Karpas-422 (cell line): ENCODE measurements at regions not wholly inside any gene's neighbourhood (a gene's known extent, or its start where the extent isn't known, plus 50 kb on each side); places are given as distances from the start of the nearest gene placed in this dataset.
A peak's percentile ranks its signal among the peaks of the same experiment; 100 is the strongest.
"Not testable (repeated sequence)": the region's sequence is repeated elsewhere in the genome, so short reads cannot be mapped to it uniquely, and the experiment has no call there.

Experiments
- DNase-seq: peaks from one replicate; pipeline ENCODE4 v3.0.0-alpha.2; 2015
- H2AFZ ChIP-seq: fragments of 200-600 bp; sonication (generic); 2 replicates; pipeline ENCODE4 v1.6.1; 2014; ENCODE audit warnings: antibody characterized with exemption, low read length, mixed read lengths
- H3K27ac ChIP-seq: fragments of 200-600 bp; sonication (generic); 2 replicates; pipeline ENCODE4 v1.5.1; 2014; ENCODE audit warnings: mild to moderate bottlenecking, low read length, moderate library complexity
- H3K27me3 ChIP-seq: fragments of 200-600 bp; sonication (generic); 2 replicates; pipeline ENCODE4 v1.6.1; 2014; ENCODE audit warnings: low read length, mixed read lengths
- H3K36me3 ChIP-seq: fragments of 200-600 bp; sonication (generic); 2 replicates; pipeline ENCODE4 v1.6.1; 2014; ENCODE audit warnings: low read length, mixed read lengths; ENCODE audit not compliant: insufficient read depth
- H3K4me1 ChIP-seq: fragments of 200-600 bp; sonication (generic); 2 replicates; pipeline ENCODE4 v1.6.1; 2014; ENCODE audit warnings: mild to moderate bottlenecking, low read length, mixed read lengths
- H3K4me2 ChIP-seq: fragments of 200-600 bp; sonication (generic); 2 replicates; pipeline ENCODE4 v1.6.1; 2014; ENCODE audit warnings: low read length, low read depth, mild to moderate bottlenecking; ENCODE audit not compliant: poor library complexity, severe bottlenecking
- H3K4me3 ChIP-seq: fragments of 200-600 bp; sonication (generic); 2 replicates; pipeline ENCODE4 v1.5.1; 2014; ENCODE audit warnings: mild to moderate bottlenecking, antibody characterized with exemption, low read length, mixed read lengths
- H3K79me2 ChIP-seq: fragments of 200-600 bp; sonication (generic); 2 replicates; pipeline ENCODE4 v1.6.1; 2014; ENCODE audit warnings: mild to moderate bottlenecking, low read length, mixed read lengths
- H3K9ac ChIP-seq: fragments of 200-600 bp; sonication (generic); 2 replicates; pipeline ENCODE4 v1.6.0; 2014; ENCODE audit warnings: low read length
- H3K9me2 ChIP-seq: fragments of 200-600 bp; sonication (generic), shearing (Covaris generic); replicated peaks from 2 replicates; pipeline ENCODE4 v1.6.0; 2014; ENCODE audit warnings: mild to moderate bottlenecking, low read length, moderate library complexity; ENCODE audit not compliant: insufficient read depth
- H3K9me3 ChIP-seq: fragments of 300-700, 200-600 bp; sonication (generic); 2 replicates; pipeline ENCODE4 v1.6.1; 2014; ENCODE audit warnings: low read length, mixed read lengths
- H4K20me1 ChIP-seq: fragments of 200-600 bp; sonication (generic); 2 replicates; pipeline ENCODE4 v1.6.1; 2014; ENCODE audit warnings: mild to moderate bottlenecking, antibody characterized with exemption, low read length, low read depth; ENCODE audit not compliant: insufficient read depth

DNA sequence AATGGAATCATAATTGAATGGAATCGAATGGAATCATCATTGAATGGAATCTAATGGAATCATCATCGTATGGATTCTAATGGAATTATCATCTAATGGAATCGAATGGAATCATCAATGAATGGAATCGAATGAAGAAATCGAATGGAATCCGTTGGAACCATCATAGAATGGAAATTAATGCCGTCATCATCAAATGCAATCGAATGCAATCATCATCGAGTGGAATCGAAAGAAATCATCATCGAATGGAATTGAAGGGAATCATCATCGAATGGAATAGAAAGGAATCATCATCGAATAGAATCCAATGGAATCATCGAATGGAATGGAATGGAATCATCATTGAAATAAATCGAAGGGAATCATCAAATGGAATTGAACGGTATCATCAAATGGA lies 217.2 kb downstream of the SHCBP1 start:
- no peaks in the 10 kb centered on the region for H3K27me3 ChIP-seq
- DNase-seq = no peak
- no peaks in the 10 kb centered on the region for H3K4me1 ChIP-seq
- no peak overlapping the region for H3K9ac ChIP-seq
- H3K4me3 ChIP-seq = no peak overlapping the region
- no peak overlapping the region for H2AFZ ChIP-seq
- no peaks in the 10 kb centered on the region for H3K79me2 ChIP-seq
- H3K36me3 ChIP-seq = no peaks in the 10 kb centered on the region
- H3K9me3 ChIP-seq = peaks cover 8% of the 10 kb centered on the region; the same call in 1 of the 2 replicates
- H3K4me2 ChIP-seq = no peak overlapping the region
- H3K27ac ChIP-seq = no peak overlapping the region
- no peaks in the 10 kb centered on the region for H4K20me1 ChIP-seq
- H3K9me2 ChIP-seq = no peaks in the 10 kb centered on the region

DNA sequence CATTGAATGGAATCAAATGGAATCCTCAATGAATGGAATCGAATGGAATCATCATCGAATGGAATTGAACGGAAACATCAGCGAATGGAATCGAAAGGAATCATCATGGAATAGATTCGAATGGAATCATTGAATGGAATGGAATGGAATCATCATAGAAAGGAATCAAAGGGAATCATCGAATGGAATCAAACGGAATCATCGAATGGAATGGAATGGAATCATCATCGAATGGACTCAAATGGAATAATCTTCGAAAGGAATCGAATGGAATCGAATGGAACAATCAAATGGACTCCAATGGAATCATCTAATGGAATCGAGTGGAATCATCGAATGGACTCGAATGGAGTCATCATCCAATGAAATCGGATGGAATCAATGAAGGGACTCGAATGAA lies 222.6 kb downstream of the SHCBP1 start:
- not testable (repeated sequence) for H4K20me1 ChIP-seq, DNase-seq, H3K9me3 ChIP-seq, H3K4me2 ChIP-seq, H3K4me1 ChIP-seq, H3K9me2 ChIP-seq, H3K4me3 ChIP-seq, H3K27ac ChIP-seq, H3K27me3 ChIP-seq, H3K9ac ChIP-seq, H3K79me2 ChIP-seq, H3K36me3 ChIP-seq, H2AFZ ChIP-seq

DNA sequence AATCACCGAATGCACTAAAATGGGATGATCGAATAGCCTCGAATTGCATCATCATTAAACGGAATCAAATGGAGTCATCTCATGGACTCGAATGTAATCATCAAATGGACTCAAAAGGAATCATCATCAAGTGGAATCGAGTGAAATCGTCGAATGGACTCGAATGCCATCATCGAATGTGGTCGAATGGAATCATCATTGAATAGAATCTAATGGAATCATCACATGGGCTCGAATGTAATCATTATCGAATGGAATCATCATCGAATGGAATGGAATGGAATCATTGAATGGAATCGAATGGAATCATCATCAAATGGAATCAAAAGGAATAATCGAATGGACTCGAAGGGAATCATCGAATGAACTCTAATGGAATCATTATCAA lies 224.3 kb downstream of the SHCBP1 start:
- H3K9me2 ChIP-seq, H3K27ac ChIP-seq, H3K4me1 ChIP-seq, H3K9ac ChIP-seq, H3K4me3 ChIP-seq, H3K27me3 ChIP-seq, H3K4me2 ChIP-seq, H2AFZ ChIP-seq, H3K79me2 ChIP-seq, H4K20me1 ChIP-seq, DNase-seq, H3K9me3 ChIP-seq, H3K36me3 ChIP-seq: not testable (repeated sequence)

DNA sequence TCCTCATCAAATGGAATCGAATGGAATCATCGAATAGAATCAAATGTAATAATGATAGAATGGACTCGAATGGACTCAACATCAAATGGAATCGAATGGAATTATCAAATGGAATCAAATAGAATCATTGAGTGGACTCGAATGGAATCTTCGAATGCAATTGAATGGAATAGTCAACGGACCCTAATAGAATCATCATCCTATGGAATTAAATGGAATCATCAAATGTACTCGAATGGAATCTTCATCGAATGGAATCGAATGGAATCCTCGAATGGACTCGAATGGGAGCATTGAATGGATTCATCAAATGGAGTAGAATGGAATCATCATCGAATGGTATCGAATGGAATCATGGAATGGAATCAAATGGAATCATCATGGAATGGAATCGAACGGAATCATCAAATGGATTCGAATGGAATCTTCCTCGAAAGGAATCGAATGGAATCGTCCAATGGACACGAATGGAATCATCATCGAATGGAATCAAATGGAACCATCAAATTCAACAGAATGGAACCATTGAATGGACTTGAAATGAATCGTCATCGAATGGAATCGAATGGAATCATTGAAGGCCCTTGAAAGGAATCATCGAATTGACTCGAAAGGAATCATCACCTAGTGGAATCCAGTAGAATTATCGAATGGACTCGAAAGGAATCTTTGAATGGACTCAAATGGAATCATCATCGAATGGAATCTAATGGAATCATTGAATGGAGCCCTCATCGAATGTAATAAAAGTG lies 224.9 kb downstream of the SHCBP1 start:
- H3K9me3 ChIP-seq, H3K4me3 ChIP-seq, H3K27me3 ChIP-seq, H3K4me1 ChIP-seq, H3K9ac ChIP-seq, H2AFZ ChIP-seq, H3K9me2 ChIP-seq, H3K36me3 ChIP-seq, H3K4me2 ChIP-seq, H4K20me1 ChIP-seq, H3K27ac ChIP-seq, H3K79me2 ChIP-seq: not testable (repeated sequence)
- peak; percentile 51 for DNase-seq

DNA sequence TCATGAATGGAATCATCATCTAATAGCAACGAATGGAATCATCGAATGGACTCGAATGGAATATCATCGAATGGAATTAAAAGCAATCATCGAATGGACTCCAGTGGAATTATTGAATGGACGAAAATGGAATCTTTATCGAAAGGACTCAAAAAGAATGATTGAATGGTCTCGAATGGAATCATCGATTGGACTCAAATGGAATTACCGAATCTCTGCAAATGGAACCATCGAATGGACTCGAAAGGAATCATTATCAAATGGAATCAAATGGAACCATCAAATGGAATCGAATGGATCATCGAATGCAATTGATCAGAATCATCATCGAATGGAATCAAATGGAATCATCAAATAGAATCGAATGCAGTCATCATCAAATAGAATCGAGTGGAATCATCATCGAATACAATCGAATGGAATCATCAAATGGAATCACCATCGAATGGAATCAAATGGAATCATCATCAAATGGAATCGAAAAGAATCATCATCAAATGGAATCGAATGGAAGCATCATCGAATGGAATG lies 225.7 kb downstream of the SHCBP1 start:
- H3K4me1 ChIP-seq, H3K27ac ChIP-seq, H3K4me2 ChIP-seq, H3K9ac ChIP-seq, H4K20me1 ChIP-seq, H3K9me3 ChIP-seq, H3K4me3 ChIP-seq, H3K27me3 ChIP-seq, H3K9me2 ChIP-seq, H2AFZ ChIP-seq, H3K36me3 ChIP-seq, H3K79me2 ChIP-seq: not testable (repeated sequence)
- peak; percentile 52 for DNase-seq

GRCh38 chr16:46394963-46395362 lies 226.2 kb downstream of the SHCBP1 start:
- H3K9ac ChIP-seq, H4K20me1 ChIP-seq: not testable (repeated sequence)

GRCh38 chr16:46394149-46394548 lies 227.0 kb downstream of the SHCBP1 start:
- not testable (repeated sequence) for H3K9me3 ChIP-seq, H4K20me1 ChIP-seq, H3K9me2 ChIP-seq, DNase-seq, H3K4me1 ChIP-seq, H3K4me2 ChIP-seq, H3K36me3 ChIP-seq, H3K9ac ChIP-seq, H2AFZ ChIP-seq, H3K4me3 ChIP-seq, H3K79me2 ChIP-seq, H3K27ac ChIP-seq, H3K27me3 ChIP-seq

More at GRCh38 chr16:46394963-46395362, 226.2 kb downstream of the SHCBP1 start:
- DNase-seq = peak; percentile 45
- not testable (repeated sequence) for H3K27me3 ChIP-seq, H3K36me3 ChIP-seq, H3K4me1 ChIP-seq, H3K4me3 ChIP-seq, H3K9me3 ChIP-seq, H3K27ac ChIP-seq, H3K9me2 ChIP-seq, H3K79me2 ChIP-seq, H3K4me2 ChIP-seq, H2AFZ ChIP-seq

DNA sequence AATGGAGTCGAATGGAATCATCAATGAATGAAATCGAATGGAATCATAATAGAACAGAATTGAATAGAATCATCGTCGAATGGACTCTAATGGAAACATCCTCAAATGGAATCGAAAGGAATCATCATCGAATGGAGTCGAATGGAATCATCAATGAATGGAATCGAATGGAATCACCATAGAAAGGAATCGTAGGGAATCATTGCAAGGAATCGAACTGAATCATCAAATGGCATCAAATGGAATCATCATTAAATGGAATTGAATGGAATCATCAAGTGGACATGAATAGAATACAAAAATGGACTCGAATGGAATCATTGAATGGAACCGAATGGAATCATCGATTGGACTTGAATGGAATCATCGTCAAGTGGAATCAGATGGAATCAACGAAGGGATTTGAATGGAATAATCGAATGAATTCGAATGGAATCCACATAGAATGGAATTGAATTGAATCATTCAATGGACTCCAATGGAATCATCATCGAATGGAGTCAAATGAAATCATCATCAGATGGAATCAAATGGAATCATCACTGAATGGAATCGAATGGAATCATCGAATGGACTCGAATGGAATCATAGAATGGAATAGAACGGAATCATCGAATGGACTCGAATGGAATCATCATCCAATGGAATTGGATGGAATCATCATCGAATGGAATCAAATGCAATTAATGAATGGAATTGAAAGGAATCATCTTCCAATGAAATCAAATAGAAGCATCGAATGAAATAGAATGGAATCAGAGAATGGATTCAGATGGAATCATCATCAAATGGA lies 228.1 kb downstream of the SHCBP1 start:
- H2AFZ ChIP-seq, H3K36me3 ChIP-seq, H3K9me3 ChIP-seq, H3K4me3 ChIP-seq, H3K27me3 ChIP-seq, H3K9ac ChIP-seq, H3K79me2 ChIP-seq, H3K4me2 ChIP-seq, H4K20me1 ChIP-seq, H3K4me1 ChIP-seq, H3K9me2 ChIP-seq, H3K27ac ChIP-seq: not testable (repeated sequence)
- DNase-seq = peak; percentile 71
